ENCODE measurements at regions not wholly inside any gene's neighbourhood (a gene's known extent, or its start where the extent isn't known, plus 50 kb on each side); places are given as distances from the start of the nearest gene placed in this dataset.

- no peak overlapping the region for H3K4me3 ChIP-seq (ENCODE audit: control insufficient read depth, low read depth, low read length)
Observed at GRCh38 chr20:37616110-37616425, 77.8 kb upstream of the CTNNBL1 start.

GRCh38 chr20:37615340-37616109, 78.3 kb upstream of the CTNNBL1 start:
- H3K4me3 ChIP-seq (ENCODE audit: control insufficient read depth, low read depth, low read length), result no peak overlapping the region
- TF ChIP-seq CTCF (conservative IDR thresholded peaks at IDR 0.05; ENCODE audit: control insufficient read depth, insufficient read depth, low read depth, low read length), result peak; percentile 54
- DNase-seq (ENCODE audit: low read depth), result peak; percentile 6

More at GRCh38 chr20:37616110-37616425, 77.8 kb upstream of the CTNNBL1 start:
- no peak for TF ChIP-seq CTCF (conservative IDR thresholded peaks at IDR 0.05; ENCODE audit: control insufficient read depth, insufficient read depth, low read depth, low read length)
- no peak for DNase-seq (ENCODE audit: low read depth)

GRCh38 chr20:37611852-37612251, 82.0 kb upstream of the CTNNBL1 start:
- no peak for DNase-seq (ENCODE audit: low read depth)
- TF ChIP-seq CTCF (conservative IDR thresholded peaks at IDR 0.05; ENCODE audit: control insufficient read depth, insufficient read depth, low read depth, low read length), result no peak
- no peak overlapping the region for H3K4me3 ChIP-seq (ENCODE audit: control insufficient read depth, low read depth, low read length)

GRCh38 chr20:37611346-37611745, 82.5 kb upstream of the CTNNBL1 start:
- no peak overlapping the region for H3K4me3 ChIP-seq (ENCODE audit: control insufficient read depth, low read depth, low read length)
- no peak for TF ChIP-seq CTCF (conservative IDR thresholded peaks at IDR 0.05; ENCODE audit: control insufficient read depth, insufficient read depth, low read depth, low read length)
- no peak for DNase-seq (ENCODE audit: low read depth)

- H3K4me3 ChIP-seq (ENCODE audit: control insufficient read depth, low read depth, low read length), result no peak overlapping the region
- DNase-seq (ENCODE audit: low read depth), result no peak
- TF ChIP-seq CTCF (conservative IDR thresholded peaks at IDR 0.05; ENCODE audit: control insufficient read depth, insufficient read depth, low read depth, low read length), result no peak
Observed at GRCh38 chr20:37610203-37610798, 82.6 kb upstream of the BLCAP start.

GRCh38 chr20:37602634-37603033, 75.0 kb upstream of the BLCAP start:
- no peak overlapping the region for H3K4me3 ChIP-seq (ENCODE audit: control insufficient read depth, low read depth, low read length)
- TF ChIP-seq CTCF (conservative IDR thresholded peaks at IDR 0.05; ENCODE audit: control insufficient read depth, insufficient read depth, low read depth, low read length), result no peak
- DNase-seq (ENCODE audit: low read depth), result no peak

Measured in fibroblast of mammary gland (primary cell).